Lower lobe of right lung (tissue), 2 donors: ENCODE measurements at regions not wholly inside any gene's neighbourhood (a gene's known extent, or its start where the extent isn't known, plus 50 kb on each side); places are given as distances from the start of the nearest gene placed in this dataset.

Experiments
- ATAC-seq, 2 donors: fragments of 200-7000 bp; cut with Tn5 transposase; one replicate each; pipeline ENCODE4 v1.9.1; 2020 to 2022; ENCODE audit warnings: mild to moderate bottlenecking in 2 of 2, moderate library complexity in 2 of 2
- DNase-seq: peaks from one replicate; pipeline ENCODE4 v3.0.0-alpha.2; 2020
- H3K27ac ChIP-seq: fragments of 200-600 bp; one replicate; pipeline ENCODE4 v1.8.0; 2022
- H3K27me3 ChIP-seq: fragments of 200-600 bp; one replicate; pipeline ENCODE4 v1.8.0; 2022; ENCODE audit warnings: low read depth
- H3K36me3 ChIP-seq: fragments of 200-600 bp; one replicate; pipeline ENCODE4 v1.8.0; 2022; ENCODE audit warnings: mild to moderate bottlenecking
- H3K4me1 ChIP-seq: fragments of 200-600 bp; one replicate; pipeline ENCODE4 v1.8.0; 2022
- H3K4me3 ChIP-seq: fragments of 200-600 bp; one replicate; pipeline ENCODE4 v1.8.0; 2022; ENCODE audit warnings: mild to moderate bottlenecking
- H3K9me3 ChIP-seq: fragments of 200-600 bp; one replicate; pipeline ENCODE4 v1.8.0; 2022
- CTCF ChIP-seq: fragments of 200-600 bp; IDR thresholded peaks from one replicate; pipeline ENCODE4 v1.8.0; 2022; ENCODE audit warnings: antibody characterized with exemption, mild to moderate bottlenecking
- intact Hi-C: fragments of 100-400 bp; cut with DNase I; formaldehyde crosslinking; loops from one replicate; pipeline ENCODE4 v1.11.0; 2022
- donor health status: DM: no; HTN: yes; CAD: no; lungs with severe emphysema.

- Histone ChIP-seq H3K27ac (no peak overlapping the region), H3K9me3 (peaks cover 6% of the 10 kb centered on the region), H3K36me3 (no peaks in the 10 kb centered on the region), H3K4me3 (no peak overlapping the region), H3K4me1 (no peaks in the 10 kb centered on the region), H3K27me3 (no peaks in the 10 kb centered on the region)
- DNase-seq (no peak), ATAC-seq (no peak)
- no peak for TF ChIP-seq CTCF
- intact Hi-C loops = no loop called here
These were observed 82.3 kb downstream of the PRLHR start for GRCh38 chr10:118513174-118513573.

GRCh38 chr10:118511711-118512110 is 83.7 kb downstream of the PRLHR start:
- Histone ChIP-seq H3K4me1 (no peaks in the 10 kb centered on the region), H3K27ac (no peak overlapping the region), H3K27me3 (no peaks in the 10 kb centered on the region), H3K4me3 (no peak overlapping the region), H3K36me3 (no peaks in the 10 kb centered on the region), H3K9me3 (no peaks in the 10 kb centered on the region)
- DNase-seq (no peak), ATAC-seq (peak; percentile 54 to 70)
- no peak for TF ChIP-seq CTCF
- intact Hi-C loops = no loop called here

- DNase-seq = no peak
- intact Hi-C loops = no loop called here
- H3K9me3 ChIP-seq = no peaks in the 10 kb centered on the region
- H3K4me1 ChIP-seq = no peaks in the 10 kb centered on the region
- no peaks in the 10 kb centered on the region for H3K36me3 ChIP-seq
- H3K27ac ChIP-seq = no peak overlapping the region
- H3K27me3 ChIP-seq = no peaks in the 10 kb centered on the region
- ATAC-seq = no peak
- TF ChIP-seq CTCF = no peak
- H3K4me3 ChIP-seq = no peak overlapping the region
These were observed 86.6 kb downstream of the PRLHR start for GRCh38 chr10:118508863-118509262.

- ATAC-seq = no peak
- no peak for TF ChIP-seq CTCF
- intact Hi-C loops = no loop called here
- Histone ChIP-seq H3K27me3 (no peaks in the 10 kb centered on the region), H3K9me3 (no peaks in the 10 kb centered on the region), H3K4me1 (no peaks in the 10 kb centered on the region), H3K36me3 (no peaks in the 10 kb centered on the region), H3K4me3 (no peak overlapping the region), H3K27ac (no peak overlapping the region)
- no peak for DNase-seq
These were observed 87.1 kb downstream of the PRLHR start for GRCh38 chr10:118508355-118508754.

- no peak for TF ChIP-seq CTCF
- Histone ChIP-seq H3K36me3 (no peaks in the 10 kb centered on the region), H3K27me3 (no peaks in the 10 kb centered on the region), H3K4me3 (no peak overlapping the region), H3K4me1 (no peaks in the 10 kb centered on the region), H3K27ac (no peak overlapping the region), H3K9me3 (no peaks in the 10 kb centered on the region)
- ATAC-seq (no peak), DNase-seq (no peak)
- intact Hi-C loops = no loop called here
These were observed 88.5 kb downstream of the PRLHR start for GRCh38 chr10:118506671-118507590.
